A673 (cell line): ENCODE measurements at regions not wholly inside any gene's neighbourhood (a gene's known extent, or its start where the extent isn't known, plus 50 kb on each side); places are given as distances from the start of the nearest gene placed in this dataset.

Source experiments
- BruUV-seq: library from RNA; stranded (reverse); fragments of 400-500 nt; replicated peaks from 2 replicates; lab custom pipeline; 2021; lab: Mats Ljungman, UMichigan
- CTCF ChIA-PET: fragments of 300-600 bp; sonication (Branson Sonifier 250); formaldehyde crosslinking; loops from one replicate; lab custom pipeline; 2022; ENCODE audit warnings: antibody characterized with exemption; lab: Charles Lee
- POLR2A ChIA-PET: fragments of 300-600 bp; sonication (Branson Sonifier 250); formaldehyde crosslinking; loops from one replicate; lab custom pipeline; 2022; ENCODE audit warnings: antibody characterized with exemption; ENCODE audit not compliant: low non-redundant PET; lab: Charles Lee
- DNase-seq: peaks from one replicate; pipeline ENCODE4 v3.0.0-alpha.2; 2015; ENCODE audit warnings: low spot score
- H3K27ac ChIP-seq: fragments of 200-600 bp; sonication (generic); 2 replicates; pipeline ENCODE4 v1.5.1; 2016; ENCODE audit warnings: mixed run types, low read depth, mild to moderate bottlenecking, mixed read lengths, antibody characterized with exemption, low read length; ENCODE audit not compliant: poor library complexity, severe bottlenecking
- H3K27me3 ChIP-seq: fragments of 200-600 bp; sonication (generic); replicated peaks from 2 replicates; pipeline ENCODE4 v1.6.1; 2017; ENCODE audit warnings: mixed run types, low read depth, mild to moderate bottlenecking, mixed read lengths, antibody characterized with exemption, low read length; ENCODE audit not compliant: insufficient read depth, poor library complexity
- H3K36me3 ChIP-seq: fragments of 200-600 bp; sonication (generic); 2 replicates; pipeline ENCODE4 v1.6.1; 2016; ENCODE audit warnings: mixed run types, mild to moderate bottlenecking, mixed read lengths, antibody characterized with exemption, low read length; ENCODE audit not compliant: insufficient read depth, poor library complexity, severe bottlenecking
- H3K4me1 ChIP-seq: fragments of 200-600 bp; sonication (generic); 2 replicates; pipeline ENCODE4 v1.6.1; 2017; ENCODE audit warnings: mixed run types, mild to moderate bottlenecking, mixed read lengths, antibody characterized with exemption, low read length; ENCODE audit not compliant: insufficient read depth, poor library complexity, severe bottlenecking
- H3K4me3 ChIP-seq: fragments of 200-600 bp; sonication (generic); 2 replicates; pipeline ENCODE4 v1.5.1; 2016; ENCODE audit warnings: low read depth, mixed run types, mild to moderate bottlenecking, mixed read lengths, low read length; ENCODE audit not compliant: poor library complexity, severe bottlenecking
- H3K9me3 ChIP-seq: fragments of 200-600 bp; sonication (generic); 2 replicates; pipeline ENCODE4 v1.6.1; 2016; ENCODE audit warnings: mixed run types, low read depth, mild to moderate bottlenecking, mixed read lengths, antibody characterized with exemption, low read length; ENCODE audit not compliant: poor library complexity, severe bottlenecking
- CTCF ChIP-seq: fragments of 300-800, 200-600 bp; sonication (generic); conservative IDR thresholded peaks from 2 replicates; pipeline ENCODE4 v1.5.1; 2017; ENCODE audit warnings: low read depth, mild to moderate bottlenecking, antibody characterized with exemption, low read length, moderate library complexity, mixed read lengths
- EZH2 ChIP-seq: fragments of 200-600 bp; sonication (generic); IDR thresholded peaks from 2 replicates; pipeline ENCODE4 v1.6.1; 2017; ENCODE audit warnings: borderline replicate concordance, low read depth, mild to moderate bottlenecking, mixed read lengths, antibody characterized with exemption, low read length; ENCODE audit not compliant: poor library complexity, severe bottlenecking
- intact Hi-C: fragments of 100-400 bp; cut with micrococcal nuclease; formaldehyde crosslinking; loops from one replicate; pipeline ENCODE4 v1.10.0; 2022; ENCODE audit not compliant: unreplicated experiment

- POLR2A ChIA-PET = no interaction called here
- intact Hi-C loops = no loop called here
- Histone ChIP-seq H3K27ac (no peak overlapping the region), H3K9me3 (no peaks in the 10 kb centered on the region), H3K36me3 (no peaks in the 10 kb centered on the region), H3K4me3 (no peak overlapping the region), H3K27me3 (no peaks in the 10 kb centered on the region), H3K4me1 (no peaks in the 10 kb centered on the region)
- CTCF ChIA-PET = no interaction called here
- TF ChIP-seq CTCF (no peak), EZH2 (no peak)
- no TSS peak for BruUV-seq
- no peak for DNase-seq
Observed at GRCh38 chr17:65417406-65418221, 143.8 kb downstream of the AXIN2 start.

- no peaks in the 10 kb centered on the region for H3K36me3 ChIP-seq
- no TSS peak for BruUV-seq
- CTCF ChIA-PET = no interaction called here
- DNase-seq = no peak
- intact Hi-C loops = no loop called here
- H3K27me3 ChIP-seq = no peaks in the 10 kb centered on the region
- H3K27ac ChIP-seq = no peak overlapping the region
- H3K9me3 ChIP-seq = no peaks in the 10 kb centered on the region
- no peak overlapping the region for H3K4me3 ChIP-seq
- TF ChIP-seq EZH2 (no peak), CTCF (no peak)
- H3K4me1 ChIP-seq = no peaks in the 10 kb centered on the region
- POLR2A ChIA-PET = no interaction called here
Observed at GRCh38 chr17:65415991-65416390, 145.5 kb downstream of the AXIN2 start.

GRCh38 chr17:65413390-65413789 lies 148.1 kb downstream of the AXIN2 start:
- Histone ChIP-seq H3K36me3 (no peaks in the 10 kb centered on the region), H3K27ac (no peak overlapping the region), H3K4me1 (no peaks in the 10 kb centered on the region), H3K4me3 (no peak overlapping the region), H3K9me3 (no peaks in the 10 kb centered on the region), H3K27me3 (no peaks in the 10 kb centered on the region)
- CTCF ChIA-PET = interaction anchor here (1.3 kb wide), 1 partner anchor 119 kb away, joined by 11 read pairs; no protein-coding TSS in a partner anchor
- BruUV-seq = no TSS peak
- no peak for TF ChIP-seq EZH2
- TF ChIP-seq CTCF = no peak
- POLR2A ChIA-PET = no interaction called here
- no peak for DNase-seq
- intact Hi-C loops = no loop called here
